Tibial artery (tissue), 4 donors: ENCODE measurements at regions not wholly inside any gene's neighbourhood (a gene's known extent, or its start where the extent isn't known, plus 50 kb on each side); places are given as distances from the start of the nearest gene placed in this dataset.

ENCODE experiments used
- DNase-seq, 2 donors: peaks; one replicate each; pipeline ENCODE4 v3.0.0-alpha.2; 2019
- H3K27ac ChIP-seq, 2 donors: fragments of 200-600 bp; sonication (generic) in 1 of 2; 1 replicate in 1 of 2; 2 replicates in 1 of 2; pipeline ENCODE4 v1.5.1; 2018 to 2019; ENCODE audit warnings: mild to moderate bottlenecking in 1 of 2
- H3K27me3 ChIP-seq, 2 donors: fragments of 200-600 bp; sonication (generic) in 1 of 2; one replicate each; pipeline versions ENCODE4 v1.5.1 to v1.6.0; 2016 to 2019
- H3K36me3 ChIP-seq, 3 donors: fragments of 200-600 bp; sonication (generic) in 2 of 3; one replicate each; pipeline ENCODE4 v1.5.1; 2016 to 2019; ENCODE audit warnings: mild to moderate bottlenecking in 2 of 3
- H3K4me1 ChIP-seq, 4 donors: fragments of 200-600 bp; sonication (generic) in 2 of 4; 1 replicate in 3 of 4; 2 replicates in 1 of 4; pipeline ENCODE4 v1.5.1; 2016 to 2019
- H3K4me3 ChIP-seq, 2 donors: fragments of 200-600 bp; sonication (generic) in 1 of 2; 1 replicate in 1 of 2; 2 replicates in 1 of 2; pipeline ENCODE4 v1.5.1; 2018 to 2019; ENCODE audit warnings: mild to moderate bottlenecking in 2 of 2
- H3K9me3 ChIP-seq, 3 donors: fragments of 200-600 bp; sonication (generic) in 1 of 3; one replicate each; pipeline ENCODE4 v1.5.1; 2016 to 2019
- intact Hi-C: fragments of 100-400 bp; cut with DNase I; formaldehyde crosslinking; loops from one replicate; pipeline ENCODE4 v1.15.0; 2023; ENCODE audit warnings: low total_unique reads
- TF ChIP-seq, protein P1 (sequence below), 2 experiments: fragments of 200-600 bp in 1 of 2; fragments of 450-650 bp in 1 of 2; IDR thresholded peaks; one replicate each; pipeline ENCODE4 v1.5.1; 2017 to 2019; ENCODE audit warnings: antibody characterized with exemption in 2 of 2, mild to moderate bottlenecking in 1 of 2, moderate library complexity in 1 of 2

DNA sequence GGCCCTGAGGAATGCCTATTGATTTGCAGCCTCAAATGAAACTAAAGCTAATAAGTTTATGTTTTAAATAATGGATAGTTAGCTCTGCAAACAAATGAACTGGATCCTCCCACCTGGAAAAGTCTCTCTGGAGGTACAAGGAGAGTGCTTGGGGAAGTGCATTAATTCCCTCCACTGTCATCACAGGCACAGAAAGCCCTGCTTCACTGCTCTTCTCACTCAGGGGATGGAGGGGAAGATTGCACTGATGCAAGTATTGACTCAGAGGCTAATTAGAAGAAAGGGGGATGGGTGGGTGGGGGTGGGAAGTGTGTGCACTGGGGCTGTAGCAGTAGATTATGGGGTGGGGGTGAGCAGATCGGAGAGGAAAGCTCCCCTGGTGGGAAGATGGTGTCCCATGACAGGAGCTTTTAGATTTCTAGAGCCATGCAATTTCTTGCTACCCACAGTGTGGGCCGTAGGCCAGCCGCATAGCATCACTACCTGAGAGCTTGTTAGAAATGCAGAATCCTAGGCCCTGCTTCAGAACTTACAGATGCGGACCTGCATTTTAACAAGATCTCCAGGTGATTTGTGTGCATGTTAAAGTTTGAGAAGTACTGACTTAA lies 163.9 kb downstream of the HIPK3 start:
- H3K4me3 ChIP-seq, result no peak overlapping the region
- no peaks in the 10 kb centered on the region for H3K9me3 ChIP-seq
- intact Hi-C loops, result no loop called here
- no peaks in the 10 kb centered on the region for H3K4me1 ChIP-seq
- H3K36me3 ChIP-seq, result no peaks in the 10 kb centered on the region
- H3K27ac ChIP-seq, result no peak overlapping the region
- H3K27me3 ChIP-seq, result peaks cover 0 to 5% of the 10 kb centered on the region in 2 donors
- no peak for DNase-seq
- TF ChIP-seq, protein P1, sequence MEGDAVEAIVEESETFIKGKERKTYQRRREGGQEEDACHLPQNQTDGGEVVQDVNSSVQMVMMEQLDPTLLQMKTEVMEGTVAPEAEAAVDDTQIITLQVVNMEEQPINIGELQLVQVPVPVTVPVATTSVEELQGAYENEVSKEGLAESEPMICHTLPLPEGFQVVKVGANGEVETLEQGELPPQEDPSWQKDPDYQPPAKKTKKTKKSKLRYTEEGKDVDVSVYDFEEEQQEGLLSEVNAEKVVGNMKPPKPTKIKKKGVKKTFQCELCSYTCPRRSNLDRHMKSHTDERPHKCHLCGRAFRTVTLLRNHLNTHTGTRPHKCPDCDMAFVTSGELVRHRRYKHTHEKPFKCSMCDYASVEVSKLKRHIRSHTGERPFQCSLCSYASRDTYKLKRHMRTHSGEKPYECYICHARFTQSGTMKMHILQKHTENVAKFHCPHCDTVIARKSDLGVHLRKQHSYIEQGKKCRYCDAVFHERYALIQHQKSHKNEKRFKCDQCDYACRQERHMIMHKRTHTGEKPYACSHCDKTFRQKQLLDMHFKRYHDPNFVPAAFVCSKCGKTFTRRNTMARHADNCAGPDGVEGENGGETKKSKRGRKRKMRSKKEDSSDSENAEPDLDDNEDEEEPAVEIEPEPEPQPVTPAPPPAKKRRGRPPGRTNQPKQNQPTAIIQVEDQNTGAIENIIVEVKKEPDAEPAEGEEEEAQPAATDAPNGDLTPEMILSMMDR (IDR thresholded peaks at IDR 0.05), result no peak

- Histone ChIP-seq H3K27me3 (peaks cover 0 to 8% of the 10 kb centered on the region in 2 donors), H3K27ac (no peak overlapping the region), H3K4me1 (no peaks in the 10 kb centered on the region), H3K9me3 (no peaks in the 10 kb centered on the region), H3K4me3 (no peak overlapping the region), H3K36me3 (no peaks in the 10 kb centered on the region)
- TF ChIP-seq, protein P1 (IDR thresholded peaks at IDR 0.05), result no peak
- no peak for DNase-seq
- intact Hi-C loops, result no loop called here
Observed at GRCh38 chr11:33419924-33420323, 162.7 kb downstream of the HIPK3 start.

- DNase-seq, result no peak
- Histone ChIP-seq H3K9me3 (no peaks in the 10 kb centered on the region), H3K36me3 (no peaks in the 10 kb centered on the region), H3K27ac (no peak overlapping the region), H3K27me3 (peaks cover 0 to 8% of the 10 kb centered on the region in 2 donors), H3K4me1 (no peaks in the 10 kb centered on the region), H3K4me3 (no peak overlapping the region)
- TF ChIP-seq, protein P1 (IDR thresholded peaks at IDR 0.05), result no peak
- intact Hi-C loops, result no loop called here
Observed at GRCh38 chr11:33417121-33417520, 159.9 kb downstream of the HIPK3 start.

DNA sequence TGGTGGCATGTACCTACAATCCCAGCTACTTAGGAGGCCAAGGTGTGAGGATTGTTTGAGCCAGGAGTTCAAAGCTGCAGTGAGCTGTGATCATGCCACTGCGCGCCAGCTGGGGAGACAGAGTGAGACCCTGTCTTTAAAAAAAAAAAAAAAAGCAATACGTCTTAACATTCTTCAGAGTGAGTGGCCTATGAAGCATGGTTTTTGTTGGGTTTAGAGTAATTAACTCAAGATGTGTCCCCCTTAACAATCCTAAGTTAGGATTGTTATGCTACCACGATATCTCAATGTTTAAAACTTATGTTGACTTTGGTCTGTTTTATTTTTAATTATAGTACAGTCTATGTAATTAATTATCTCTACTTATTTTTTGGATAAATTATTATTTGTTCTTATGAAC lies 156.1 kb downstream of the HIPK3 start:
- no peak for DNase-seq
- TF ChIP-seq, protein P1 (IDR thresholded peaks at IDR 0.05), result no peak
- no peaks in the 10 kb centered on the region for H3K36me3 ChIP-seq
- intact Hi-C loops, result no loop called here
- H3K9me3 ChIP-seq, result no peaks in the 10 kb centered on the region
- no peaks in the 10 kb centered on the region for H3K4me1 ChIP-seq
- H3K4me3 ChIP-seq, result no peak overlapping the region
- no peak overlapping the region for H3K27ac ChIP-seq
- H3K27me3 ChIP-seq, result peaks cover 0 to 8% of the 10 kb centered on the region in 2 donors

DNA sequence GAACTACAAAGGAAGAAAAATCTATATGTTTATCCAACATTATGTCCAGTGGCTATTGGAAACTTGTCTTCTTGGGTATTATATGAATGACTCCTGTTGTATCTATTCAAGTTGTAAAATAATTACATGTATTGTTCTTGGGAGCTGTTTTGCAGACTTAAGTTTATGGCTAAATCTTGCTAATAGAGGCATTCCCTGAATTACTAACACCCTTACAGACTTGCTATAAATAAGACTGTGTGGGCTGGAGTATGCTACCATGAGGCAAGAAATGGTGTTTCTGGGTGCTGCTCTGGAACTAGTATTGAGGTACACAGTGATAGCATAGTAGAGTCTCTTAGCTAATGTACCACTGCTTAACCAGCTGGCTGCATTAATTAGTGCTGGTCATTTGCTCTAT lies 155.1 kb downstream of the HIPK3 start:
- H3K4me1 ChIP-seq, result no peaks in the 10 kb centered on the region
- no peak for DNase-seq
- intact Hi-C loops, result no loop called here
- H3K4me3 ChIP-seq, result no peak overlapping the region
- no peaks in the 10 kb centered on the region for H3K9me3 ChIP-seq
- H3K27me3 ChIP-seq, result peaks cover 0 to 6% of the 10 kb centered on the region in 2 donors
- TF ChIP-seq, protein P1 (IDR thresholded peaks at IDR 0.05), result no peak
- H3K36me3 ChIP-seq, result no peaks in the 10 kb centered on the region
- H3K27ac ChIP-seq, result no peak overlapping the region

DNA sequence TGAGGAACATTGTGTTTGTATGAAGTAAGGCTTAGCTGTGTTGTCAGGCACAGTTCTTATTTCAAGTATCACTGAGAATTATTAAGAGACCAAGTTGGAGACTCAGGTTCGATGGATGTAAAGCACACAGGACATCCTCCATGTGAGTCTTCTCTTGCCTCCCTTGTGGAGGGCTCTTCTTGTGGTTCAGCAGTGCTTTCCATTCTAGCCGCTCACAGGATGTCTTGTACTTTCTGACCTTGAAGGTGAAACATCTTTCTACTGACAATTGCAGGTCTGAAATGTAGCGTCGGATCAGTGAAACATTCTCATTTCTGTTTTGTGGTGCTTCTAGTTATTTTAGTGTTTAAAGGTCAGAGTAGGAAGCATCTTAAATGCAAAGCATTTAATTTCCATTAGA lies 154.6 kb downstream of the HIPK3 start:
- H3K4me3 ChIP-seq, result no peak overlapping the region
- DNase-seq, result no peak
- H3K9me3 ChIP-seq, result no peaks in the 10 kb centered on the region
- no peaks in the 10 kb centered on the region for H3K4me1 ChIP-seq
- TF ChIP-seq, protein P1 (IDR thresholded peaks at IDR 0.05), result no peak
- no peaks in the 10 kb centered on the region for H3K36me3 ChIP-seq
- H3K27me3 ChIP-seq, result peaks cover 0 to 5% of the 10 kb centered on the region in 2 donors
- no peak overlapping the region for H3K27ac ChIP-seq
- intact Hi-C loops, result no loop called here
